GM23338 (cell line): ENCODE measurements at regions not wholly inside any gene's neighbourhood (a gene's known extent, or its start where the extent isn't known, plus 50 kb on each side); places are given as distances from the start of the nearest gene placed in this dataset.

Experiments used
- ATAC-seq: fragments of 200-7000 bp; cut with Tn5 transposase; 3 replicates; pipeline ENCODE4 v1.9.1; 2020
- DNase-seq: peaks from one replicate; pipeline ENCODE4 v3.0.0-alpha.2; 2015; ENCODE audit warnings: low spot score
- H2AFZ ChIP-seq: fragments of 200-600 bp; sonication (generic); 2 replicates; pipeline ENCODE4 v1.8.0; 2016; ENCODE audit warnings: antibody characterized with exemption, mild to moderate bottlenecking, moderate library complexity
- H3F3A ChIP-seq: fragments of 200-600 bp; sonication (generic); replicated peaks from 2 replicates; pipeline ENCODE4 v1.8.0; 2017; ENCODE audit warnings: antibody characterized with exemption, mixed run types, low read depth
- H3K27ac ChIP-seq: fragments of 200-600 bp; sonication (generic); 2 replicates; pipeline ENCODE4 v1.6.1; 2016; ENCODE audit warnings: low read depth
- H3K27me3 ChIP-seq: fragments of 200-600 bp; sonication (generic); 2 replicates; pipeline ENCODE4 v1.8.0; 2016; ENCODE audit warnings: mild to moderate bottlenecking, mixed run types, moderate library complexity; ENCODE audit not compliant: insufficient read depth
- H3K36me3 ChIP-seq: fragments of 200-600 bp; sonication (generic); 2 replicates; pipeline ENCODE4 v1.8.0; 2016; ENCODE audit warnings: mild to moderate bottlenecking; ENCODE audit not compliant: insufficient read depth
- H3K4me1 ChIP-seq: fragments of 200-600 bp; sonication (generic); 2 replicates; pipeline ENCODE4 v1.8.0; 2016; ENCODE audit warnings: mild to moderate bottlenecking, moderate library complexity; ENCODE audit not compliant: insufficient read depth
- H3K4me2 ChIP-seq: fragments of 200-600 bp; sonication (generic); 2 replicates; pipeline ENCODE4 v1.7.1; 2017; ENCODE audit warnings: mixed run types
- H3K4me3 ChIP-seq: fragments of 200-600 bp; sonication (generic); 2 replicates; pipeline ENCODE4 v1.6.1; 2016; ENCODE audit warnings: mixed run types
- H3K79me2 ChIP-seq: fragments of 200-600 bp; sonication (generic); replicated peaks from 2 replicates; pipeline ENCODE4 v1.8.0; 2017; ENCODE audit warnings: mild to moderate bottlenecking; ENCODE audit not compliant: insufficient read depth
- H3K9me2 ChIP-seq: fragments of 200-600 bp; sonication (generic); 2 replicates; pipeline ENCODE4 v1.8.0; 2017; ENCODE audit not compliant: insufficient read depth
- H4K20me1 ChIP-seq: fragments of 200-600 bp; sonication (generic); replicated peaks from 2 replicates; pipeline ENCODE4 v1.8.0; 2017; ENCODE audit warnings: mild to moderate bottlenecking; ENCODE audit not compliant: insufficient read depth
- H3K27ac Mint-ChIP-seq: 2 replicates; pipeline ENCODE4 v1.8.0; 2020; ENCODE audit warnings: inconsistent platforms, mild to moderate bottlenecking, moderate library complexity, mixed read lengths
- H3K27me3 Mint-ChIP-seq: 3 replicates; pipeline ENCODE4 v1.8.0; 2022; ENCODE audit warnings: low read depth, mild to moderate bottlenecking, moderate library complexity, mixed read lengths, inconsistent platforms; ENCODE audit not compliant: insufficient read depth, poor library complexity
- H3K36me3 Mint-ChIP-seq: 3 replicates; pipeline ENCODE4 v1.8.0; 2021; ENCODE audit warnings: low read depth, mild to moderate bottlenecking, inconsistent platforms, moderate library complexity, mixed read lengths
- H3K4me1 Mint-ChIP-seq: 3 replicates; pipeline ENCODE4 v1.8.0; 2020; ENCODE audit warnings: mild to moderate bottlenecking, inconsistent platforms, mixed read lengths
- H3K4me3 Mint-ChIP-seq: 3 replicates; pipeline ENCODE4 v1.8.0; 2021; ENCODE audit warnings: moderate library complexity, mild to moderate bottlenecking, inconsistent platforms, mixed read lengths
- H3K9me3 Mint-ChIP-seq: 3 replicates; pipeline ENCODE4 v1.8.0; 2020; ENCODE audit warnings: moderate library complexity, mild to moderate bottlenecking, inconsistent platforms, mixed read lengths
- CREB1 ChIP-seq: fragments of 250-450 bp; sonication (Bioruptor Pico); IDR thresholded peaks from 2 replicates; pipeline ENCODE4 v1.5.0; 2020; ENCODE audit warnings: low read depth, mild to moderate bottlenecking, moderate library complexity
- EZH2 ChIP-seq: fragments of 200-600 bp; sonication (generic); IDR thresholded peaks from one replicate; pipeline ENCODE4 v1.8.0; 2017; ENCODE audit warnings: antibody characterized with exemption, mild to moderate bottlenecking, low read depth; ENCODE audit not compliant: unreplicated experiment
- EZH2phosphoT487 ChIP-seq: fragments of 200-600 bp; sonication (generic); IDR thresholded peaks from one replicate; pipeline ENCODE4 v1.8.1; 2018; ENCODE audit warnings: antibody characterized with exemption; ENCODE audit not compliant: unreplicated experiment
- JUNB ChIP-seq: IDR thresholded peaks from one replicate; pipeline ENCODE4 v1.6.1; 2016; ENCODE audit warnings: antibody characterized with exemption; ENCODE audit not compliant: unreplicated experiment
- POLR2AphosphoS5 ChIP-seq: IDR thresholded peaks from 2 replicates; pipeline ENCODE4 v1.6.1; 2016; ENCODE audit warnings: antibody characterized with exemption, low read depth
- STAT1 ChIP-seq: IDR thresholded peaks from one replicate; pipeline ENCODE4 v1.6.1; 2016; ENCODE audit warnings: antibody characterized with exemption; ENCODE audit not compliant: unreplicated experiment
- ZNF114 ChIP-seq: fragments of 250-450 bp; sonication (Bioruptor Pico); IDR thresholded peaks from 2 replicates; pipeline ENCODE4 v1.5.0; 2020; ENCODE audit warnings: mild to moderate bottlenecking, moderate library complexity
- ZNF331 ChIP-seq: fragments of 250-450 bp; sonication (Bioruptor Pico); IDR thresholded peaks from 2 replicates; pipeline ENCODE4 v1.5.0; 2020; ENCODE audit warnings: low read depth, mild to moderate bottlenecking, moderate library complexity
- TF ChIP-seq, protein P1 (sequence below): fragments of 250-450 bp; sonication (Bioruptor Pico); IDR thresholded peaks from 2 replicates; pipeline ENCODE4 v1.5.0; 2020; ENCODE audit warnings: mild to moderate bottlenecking, moderate library complexity
- TF ChIP-seq, protein P2 (sequence below), 2 experiments: fragments of 200-600 bp in 1 of 2; sonication (generic) in 1 of 2; conservative IDR thresholded peaks; 2 replicates each; pipeline versions ENCODE4 v1.5.1 to v1.6.1; 2016 to 2017; ENCODE audit warnings: antibody characterized with exemption in 2 of 2, low read depth in 2 of 2, mild to moderate bottlenecking in 2 of 2, moderate library complexity in 1 of 2

- TF ChIP-seq, protein P1, sequence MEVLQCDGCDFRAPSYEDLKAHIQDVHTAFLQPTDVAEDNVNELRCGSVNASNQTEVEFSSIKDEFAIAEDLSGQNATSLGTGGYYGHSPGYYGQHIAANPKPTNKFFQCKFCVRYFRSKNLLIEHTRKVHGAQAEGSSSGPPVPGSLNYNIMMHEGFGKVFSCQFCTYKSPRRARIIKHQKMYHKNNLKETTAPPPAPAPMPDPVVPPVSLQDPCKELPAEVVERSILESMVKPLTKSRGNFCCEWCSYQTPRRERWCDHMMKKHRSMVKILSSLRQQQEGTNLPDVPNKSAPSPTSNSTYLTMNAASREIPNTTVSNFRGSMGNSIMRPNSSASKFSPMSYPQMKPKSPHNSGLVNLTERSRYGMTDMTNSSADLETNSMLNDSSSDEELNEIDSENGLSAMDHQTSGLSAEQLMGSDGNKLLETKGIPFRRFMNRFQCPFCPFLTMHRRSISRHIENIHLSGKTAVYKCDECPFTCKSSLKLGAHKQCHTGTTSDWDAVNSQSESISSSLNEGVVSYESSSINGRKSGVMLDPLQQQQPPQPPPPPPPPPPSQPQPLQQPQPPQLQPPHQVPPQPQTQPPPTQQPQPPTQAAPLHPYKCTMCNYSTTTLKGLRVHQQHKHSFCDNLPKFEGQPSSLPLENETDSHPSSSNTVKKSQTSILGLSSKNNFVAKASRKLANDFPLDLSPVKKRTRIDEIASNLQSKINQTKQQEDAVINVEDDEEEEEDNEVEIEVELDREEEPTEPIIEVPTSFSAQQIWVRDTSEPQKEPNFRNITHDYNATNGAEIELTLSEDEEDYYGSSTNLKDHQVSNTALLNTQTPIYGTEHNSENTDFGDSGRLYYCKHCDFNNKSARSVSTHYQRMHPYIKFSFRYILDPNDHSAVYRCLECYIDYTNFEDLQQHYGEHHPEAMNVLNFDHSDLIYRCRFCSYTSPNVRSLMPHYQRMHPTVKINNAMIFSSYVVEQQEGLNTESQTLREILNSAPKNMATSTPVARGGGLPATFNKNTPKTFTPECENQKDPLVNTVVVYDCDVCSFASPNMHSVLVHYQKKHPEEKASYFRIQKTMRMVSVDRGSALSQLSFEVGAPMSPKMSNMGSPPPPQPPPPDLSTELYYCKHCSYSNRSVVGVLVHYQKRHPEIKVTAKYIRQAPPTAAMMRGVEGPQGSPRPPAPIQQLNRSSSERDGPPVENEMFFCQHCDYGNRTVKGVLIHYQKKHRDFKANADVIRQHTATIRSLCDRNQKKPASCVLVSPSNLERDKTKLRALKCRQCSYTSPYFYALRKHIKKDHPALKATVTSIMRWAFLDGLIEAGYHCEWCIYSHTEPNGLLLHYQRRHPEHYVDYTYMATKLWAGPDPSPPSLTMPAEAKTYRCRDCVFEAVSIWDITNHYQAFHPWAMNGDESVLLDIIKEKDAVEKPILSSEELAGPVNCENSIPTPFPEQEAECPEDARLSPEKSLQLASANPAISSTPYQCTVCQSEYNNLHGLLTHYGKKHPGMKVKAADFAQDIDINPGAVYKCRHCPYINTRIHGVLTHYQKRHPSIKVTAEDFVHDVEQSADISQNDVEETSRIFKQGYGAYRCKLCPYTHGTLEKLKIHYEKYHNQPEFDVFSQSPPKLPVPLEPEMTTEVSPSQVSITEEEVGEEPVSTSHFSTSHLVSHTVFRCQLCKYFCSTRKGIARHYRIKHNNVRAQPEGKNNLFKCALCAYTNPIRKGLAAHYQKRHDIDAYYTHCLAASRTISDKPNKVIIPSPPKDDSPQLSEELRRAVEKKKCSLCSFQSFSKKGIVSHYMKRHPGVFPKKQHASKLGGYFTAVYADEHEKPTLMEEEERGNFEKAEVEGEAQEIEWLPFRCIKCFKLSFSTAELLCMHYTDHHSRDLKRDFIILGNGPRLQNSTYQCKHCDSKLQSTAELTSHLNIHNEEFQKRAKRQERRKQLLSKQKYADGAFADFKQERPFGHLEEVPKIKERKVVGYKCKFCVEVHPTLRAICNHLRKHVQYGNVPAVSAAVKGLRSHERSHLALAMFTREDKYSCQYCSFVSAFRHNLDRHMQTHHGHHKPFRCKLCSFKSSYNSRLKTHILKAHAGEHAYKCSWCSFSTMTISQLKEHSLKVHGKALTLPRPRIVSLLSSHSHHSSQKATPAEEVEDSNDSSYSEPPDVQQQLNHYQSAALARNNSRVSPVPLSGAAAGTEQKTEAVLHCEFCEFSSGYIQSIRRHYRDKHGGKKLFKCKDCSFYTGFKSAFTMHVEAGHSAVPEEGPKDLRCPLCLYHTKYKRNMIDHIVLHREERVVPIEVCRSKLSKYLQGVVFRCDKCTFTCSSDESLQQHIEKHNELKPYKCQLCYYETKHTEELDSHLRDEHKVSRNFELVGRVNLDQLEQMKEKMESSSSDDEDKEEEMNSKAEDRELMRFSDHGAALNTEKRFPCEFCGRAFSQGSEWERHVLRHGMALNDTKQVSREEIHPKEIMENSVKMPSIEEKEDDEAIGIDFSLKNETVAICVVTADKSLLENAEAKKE (CRISPR knock-in tag) = no peak
- no peak for TF ChIP-seq POLR2AphosphoS5
- TF ChIP-seq EZH2 = no peak
- no peak for TF ChIP-seq ZNF114 (CRISPR knock-in tag)
- no peak for TF ChIP-seq ZNF331
- TF ChIP-seq EZH2phosphoT487 = no peak
- no peak for TF ChIP-seq STAT1
- TF ChIP-seq CREB1 (CRISPR knock-in tag) = no peak
- TF ChIP-seq, protein P2, sequence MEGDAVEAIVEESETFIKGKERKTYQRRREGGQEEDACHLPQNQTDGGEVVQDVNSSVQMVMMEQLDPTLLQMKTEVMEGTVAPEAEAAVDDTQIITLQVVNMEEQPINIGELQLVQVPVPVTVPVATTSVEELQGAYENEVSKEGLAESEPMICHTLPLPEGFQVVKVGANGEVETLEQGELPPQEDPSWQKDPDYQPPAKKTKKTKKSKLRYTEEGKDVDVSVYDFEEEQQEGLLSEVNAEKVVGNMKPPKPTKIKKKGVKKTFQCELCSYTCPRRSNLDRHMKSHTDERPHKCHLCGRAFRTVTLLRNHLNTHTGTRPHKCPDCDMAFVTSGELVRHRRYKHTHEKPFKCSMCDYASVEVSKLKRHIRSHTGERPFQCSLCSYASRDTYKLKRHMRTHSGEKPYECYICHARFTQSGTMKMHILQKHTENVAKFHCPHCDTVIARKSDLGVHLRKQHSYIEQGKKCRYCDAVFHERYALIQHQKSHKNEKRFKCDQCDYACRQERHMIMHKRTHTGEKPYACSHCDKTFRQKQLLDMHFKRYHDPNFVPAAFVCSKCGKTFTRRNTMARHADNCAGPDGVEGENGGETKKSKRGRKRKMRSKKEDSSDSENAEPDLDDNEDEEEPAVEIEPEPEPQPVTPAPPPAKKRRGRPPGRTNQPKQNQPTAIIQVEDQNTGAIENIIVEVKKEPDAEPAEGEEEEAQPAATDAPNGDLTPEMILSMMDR (conservative IDR thresholded peaks at IDR 0.05; ENCODE audit: low read depth in 2 of 2) = no peak
Measured at GRCh38 chr4:160652790-160653189, 1511.0 kb downstream of the FSTL5 start (continued).

- no peak overlapping the region for H3K4me2 ChIP-seq
- TF ChIP-seq JUNB = no peak
- TF ChIP-seq POLR2AphosphoS5 = no peak
- TF ChIP-seq, protein P1 (CRISPR knock-in tag) = no peak
Measured at GRCh38 chr4:160675550-160675949, 1488.2 kb downstream of the FSTL5 start.

More at GRCh38 chr4:160675550-160675949, 1488.2 kb downstream of the FSTL5 start:
- Mint-ChIP-seq H3K9me3 (no peaks in the 10 kb centered on the region), H3K4me3 (no peak overlapping the region), H3K27me3 (no peaks in the 10 kb centered on the region), H3K36me3 (no peaks in the 10 kb centered on the region; the same call in 2 of the 3 replicates), H3K27ac (no peak overlapping the region), H3K4me1 (no peaks in the 10 kb centered on the region)
- no peaks in the 10 kb centered on the region for H3K27me3 ChIP-seq
- ATAC-seq = no peak
- no peak overlapping the region for H3K27ac ChIP-seq
- no peak overlapping the region for H3K4me3 ChIP-seq
- H3F3A ChIP-seq = no peaks in the 10 kb centered on the region
- H2AFZ ChIP-seq = no peak overlapping the region
- H3K9me2 ChIP-seq = no peaks in the 10 kb centered on the region
- H3K36me3 ChIP-seq = no peaks in the 10 kb centered on the region
- H3K4me1 ChIP-seq = no peaks in the 10 kb centered on the region
- H3K79me2 ChIP-seq = no peaks in the 10 kb centered on the region
- no peaks in the 10 kb centered on the region for H4K20me1 ChIP-seq
- DNase-seq = no peak
